SK-N-SH (cell line): ENCODE measurements at regions not wholly inside any gene's neighbourhood (a gene's known extent, or its start where the extent isn't known, plus 50 kb on each side); places are given as distances from the start of the nearest gene placed in this dataset.

Source experiments
- CTCF ChIA-PET: fragments of 300-600, 350-600 bp; formaldehyde crosslinking; extraction: SDS; loops from one replicate; lab custom pipeline; 2021; lab: Yijun Ruan, JAX
- POLR2A ChIA-PET: fragments of 350-600 bp; sonication (Branson Sonifier 250); formaldehyde crosslinking; extraction: SDS; loops from one replicate; lab custom pipeline; 2020; ENCODE audit warnings: antibody characterized with exemption, inconsistent platforms; lab: Yijun Ruan, JAX
- DNase-seq: peaks from one replicate; pipeline ENCODE4 v3.0.0; 2012
- H2AFZ ChIP-seq: fragments of 200-600 bp; sonication (generic); 2 replicates; pipeline ENCODE4 v1.8.1; 2016; ENCODE audit warnings: antibody characterized with exemption, mild to moderate bottlenecking, low read depth
- H3F3A ChIP-seq: fragments of 200-600 bp; sonication (generic); replicated peaks from 2 replicates; pipeline ENCODE3; 2016; ENCODE audit warnings: antibody characterized with exemption, mild to moderate bottlenecking; ENCODE audit not compliant: insufficient read depth
- H3K27ac ChIP-seq, 2 experiments: fragments of 200-500 bp in 1 of 2; fragments of 200-600 bp in 1 of 2; sonication (Bioruptor generic) in 1 of 2; sonication (generic), shearing (Covaris generic) in 1 of 2; 2 replicates each; pipeline versions ENCODE4 v1.5.1 to v1.6.1; 2014 to 2016; ENCODE audit warnings: low read depth in 2 of 2, inconsistent platforms in 1 of 2, low read length in 1 of 2, mild to moderate bottlenecking in 1 of 2, mixed read lengths in 1 of 2
- H3K27me3 ChIP-seq: fragments of 200-600 bp; sonication (generic), shearing (Covaris generic); 2 replicates; pipeline ENCODE4 v1.6.1; 2016; ENCODE audit warnings: mixed run types; ENCODE audit not compliant: insufficient read depth
- H3K36me3 ChIP-seq, 2 experiments: fragments of 200-500 bp in 1 of 2; fragments of 200-600 bp in 1 of 2; sonication (Bioruptor generic) in 1 of 2; sonication (generic) in 1 of 2; replicated peaks in 1 of 2; 2 replicates each; pipeline versions ENCODE3 to v1.5.1; 2014 to 2016; ENCODE audit warnings: low read length in 1 of 2, mild to moderate bottlenecking in 1 of 2; ENCODE audit not compliant: insufficient read depth in 2 of 2, control insufficient read depth in 1 of 2
- H3K4me1 ChIP-seq, 2 experiments: fragments of 200-500 bp in 1 of 2; fragments of 200-600 bp in 1 of 2; sonication (Bioruptor generic) in 1 of 2; sonication (generic), shearing (Covaris generic) in 1 of 2; 2 replicates each; pipeline versions ENCODE4 v1.5.1 to v1.6.1; 2014 to 2016; ENCODE audit warnings: low read depth in 1 of 2, low read length in 1 of 2, mixed run types in 1 of 2; ENCODE audit not compliant: insufficient read depth in 2 of 2, control insufficient read depth in 1 of 2
- H3K4me2 ChIP-seq: fragments of 200-600 bp; sonication (generic), shearing (Covaris generic); 2 replicates; pipeline ENCODE4 v1.6.1; 2017; ENCODE audit warnings: mixed run types
- H3K4me3 ChIP-seq, 2 experiments: fragments of 200-500 bp in 1 of 2; fragments of 200-600 bp in 1 of 2; sonication (Bioruptor generic) in 1 of 2; sonication (generic), shearing (Covaris generic) in 1 of 2; 2 replicates each; pipeline versions ENCODE4 v1.5.1 to v1.8.1; 2014 to 2016; ENCODE audit warnings: low read depth in 2 of 2, inconsistent platforms in 1 of 2, low read length in 1 of 2, mild to moderate bottlenecking in 1 of 2, mixed read lengths in 1 of 2, moderate library complexity in 1 of 2
- H3K79me2 ChIP-seq: fragments of 200-600 bp; sonication (generic); 2 replicates; pipeline ENCODE4 v1.8.1; 2017; ENCODE audit warnings: mild to moderate bottlenecking; ENCODE audit not compliant: insufficient read depth
- H3K9ac ChIP-seq: fragments of 200-600 bp; sonication (generic); 2 replicates; pipeline ENCODE4 v1.6.1; 2017; ENCODE audit warnings: mixed run types
- H3K9me2 ChIP-seq: fragments of 200-600 bp; sonication (generic); 2 replicates; pipeline ENCODE4 v1.6.1; 2017; ENCODE audit warnings: mixed run types
- H3K9me3 ChIP-seq: fragments of 200-600 bp; sonication (generic); 2 replicates; pipeline ENCODE4 v1.6.1; 2017; ENCODE audit warnings: mixed run types, mild to moderate bottlenecking, moderate library complexity
- H4K20me1 ChIP-seq: fragments of 200-600 bp; sonication (generic); 2 replicates; pipeline ENCODE4 v1.6.1; 2017; ENCODE audit warnings: mild to moderate bottlenecking, mixed run types; ENCODE audit not compliant: insufficient read depth
- CHD2 ChIP-seq: fragments of 150-350 bp; IDR thresholded peaks from 2 replicates; pipeline ENCODE4 v1.6.1; 2018; ENCODE audit warnings: low read length; ENCODE audit not compliant: partially characterized antibody
- EP300 ChIP-seq, 2 experiments: IDR thresholded peaks; 2 replicates each; pipeline versions ENCODE4 v1.4.0 to v1.6.1; 2012; ENCODE audit warnings: borderline replicate concordance in 1 of 2, low read depth in 1 of 2, low read length in 1 of 2
- FOXJ3 ChIP-seq: sonication (generic); formaldehyde crosslinking; IDR thresholded peaks from 2 replicates; pipeline ENCODE4 v1.5.1; 2020; ENCODE audit warnings: mild to moderate bottlenecking, missing genetic modification reagents
- JUND ChIP-seq: IDR thresholded peaks from 2 replicates; pipeline ENCODE4 v1.4.0; 2012
- NFIC ChIP-seq: IDR thresholded peaks from 2 replicates; pipeline ENCODE4 v1.4.0; 2012; ENCODE audit warnings: borderline replicate concordance
- NRF1 ChIP-seq: IDR thresholded peaks from 2 replicates; pipeline ENCODE4 v1.6.1; 2012; ENCODE audit warnings: low read depth, mild to moderate bottlenecking, low read length
- POLR2AphosphoS5 ChIP-seq: IDR thresholded peaks from 2 replicates; pipeline ENCODE4 v1.6.1; 2012; ENCODE audit warnings: low read depth, low read length
- REST ChIP-seq: IDR thresholded peaks from 2 replicates; pipeline ENCODE4 v1.6.1; 2012; ENCODE audit warnings: mild to moderate bottlenecking, low read depth, low read length, moderate library complexity
- RXRA ChIP-seq: IDR thresholded peaks from 2 replicates; pipeline ENCODE4 v1.4.0; 2012; ENCODE audit warnings: low read depth, mild to moderate bottlenecking, borderline replicate concordance
- SMC3 ChIP-seq: IDR thresholded peaks from 2 replicates; pipeline ENCODE4 v1.6.1; 2012; ENCODE audit warnings: low read depth, low read length, improper control_type of control experiment
- TAF1 ChIP-seq: IDR thresholded peaks from 2 replicates; pipeline ENCODE4 v1.6.1; 2012; ENCODE audit warnings: low read depth, mild to moderate bottlenecking, low read length, moderate library complexity, borderline replicate concordance
- TCF12 ChIP-seq: IDR thresholded peaks from 2 replicates; pipeline ENCODE4 v1.4.0; 2012
- USF2 ChIP-seq: fragments of 150-350 bp; IDR thresholded peaks from 2 replicates; pipeline ENCODE4 v1.6.1; 2017; ENCODE audit warnings: antibody characterized with exemption, low read length, low read depth, borderline replicate concordance
- ZBTB33 ChIP-seq: IDR thresholded peaks from 2 replicates; pipeline ENCODE4 v1.4.0; 2012; ENCODE audit warnings: low read depth, borderline replicate concordance
- WGBS: methylation state at CpG from one replicate; pipeline ENCODE4 v1.1.6; 2017; ENCODE audit warnings: low lambda C conversion rate; 5-methylcytosine and 5-hydroxymethylcytosine counted together
- TF ChIP-seq, protein P1 (sequence below): fragments of 200-600 bp; sonication (generic); IDR thresholded peaks from 2 replicates; pipeline ENCODE4 v1.6.1; 2017; ENCODE audit warnings: antibody characterized with exemption, mild to moderate bottlenecking, moderate library complexity

DNA sequence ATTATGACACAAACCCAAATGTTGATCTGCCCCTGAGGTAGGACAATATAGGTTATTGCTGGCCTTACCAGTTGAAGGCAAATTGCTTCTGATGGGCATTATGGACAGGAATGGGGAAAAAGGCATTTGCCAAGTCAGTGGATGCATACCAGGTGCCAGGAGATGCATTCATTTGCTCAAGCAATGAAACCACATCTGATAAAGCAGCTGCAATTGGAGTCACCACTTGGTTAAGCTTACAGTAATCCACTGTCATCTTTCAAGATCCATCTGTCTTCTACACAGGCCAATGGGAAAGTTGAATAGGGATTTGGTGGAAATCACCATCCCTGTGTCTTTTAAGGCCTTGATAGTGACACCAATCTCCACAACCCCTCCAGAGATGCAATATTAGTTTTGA, 648.6 kb downstream of the COL12A1 start:
- Histone ChIP-seq H3K36me3 (no peaks in the 10 kb centered on the region), H3K4me3 (no peak overlapping the region), H4K20me1 (no peaks in the 10 kb centered on the region), H2AFZ (no peak overlapping the region), H3F3A (no peaks in the 10 kb centered on the region), H3K4me2 (no peak overlapping the region), H3K4me1 (no peaks in the 10 kb centered on the region), H3K9me3 (no peaks in the 10 kb centered on the region), H3K27ac (no peak overlapping the region), H3K79me2 (no peaks in the 10 kb centered on the region), H3K27me3 (no peaks in the 10 kb centered on the region), H3K9me2 (no peaks in the 10 kb centered on the region), H3K9ac (no peak overlapping the region)
- ChIA-PET POLR2A (no interaction called here), CTCF (no interaction called here)
- DNase-seq: no peak
- no peak for TF ChIP-seq TAF1
- no peak for TF ChIP-seq POLR2AphosphoS5
- TF ChIP-seq NFIC: no peak

GRCh38 chr6:74554041-74554440, 651.8 kb downstream of the COL12A1 start:
- Histone ChIP-seq H3K4me1 (no peaks in the 10 kb centered on the region), H3K27ac (no peak overlapping the region), H3K79me2 (no peaks in the 10 kb centered on the region), H3K4me3 (no peak overlapping the region), H2AFZ (no peak overlapping the region), H3K9me2 (no peaks in the 10 kb centered on the region), H3K9me3 (no peaks in the 10 kb centered on the region), H4K20me1 (no peaks in the 10 kb centered on the region), H3K4me2 (no peak overlapping the region), H3K36me3 (no peaks in the 10 kb centered on the region), H3F3A (no peaks in the 10 kb centered on the region), H3K27me3 (no peaks in the 10 kb centered on the region), H3K9ac (no peak overlapping the region)
- no peak for DNase-seq
- ChIA-PET CTCF (no interaction called here), POLR2A (no interaction called here)
- TF ChIP-seq JUND (no peak), RXRA (no peak), CHD2 (no peak)
- TF ChIP-seq, protein P1, sequence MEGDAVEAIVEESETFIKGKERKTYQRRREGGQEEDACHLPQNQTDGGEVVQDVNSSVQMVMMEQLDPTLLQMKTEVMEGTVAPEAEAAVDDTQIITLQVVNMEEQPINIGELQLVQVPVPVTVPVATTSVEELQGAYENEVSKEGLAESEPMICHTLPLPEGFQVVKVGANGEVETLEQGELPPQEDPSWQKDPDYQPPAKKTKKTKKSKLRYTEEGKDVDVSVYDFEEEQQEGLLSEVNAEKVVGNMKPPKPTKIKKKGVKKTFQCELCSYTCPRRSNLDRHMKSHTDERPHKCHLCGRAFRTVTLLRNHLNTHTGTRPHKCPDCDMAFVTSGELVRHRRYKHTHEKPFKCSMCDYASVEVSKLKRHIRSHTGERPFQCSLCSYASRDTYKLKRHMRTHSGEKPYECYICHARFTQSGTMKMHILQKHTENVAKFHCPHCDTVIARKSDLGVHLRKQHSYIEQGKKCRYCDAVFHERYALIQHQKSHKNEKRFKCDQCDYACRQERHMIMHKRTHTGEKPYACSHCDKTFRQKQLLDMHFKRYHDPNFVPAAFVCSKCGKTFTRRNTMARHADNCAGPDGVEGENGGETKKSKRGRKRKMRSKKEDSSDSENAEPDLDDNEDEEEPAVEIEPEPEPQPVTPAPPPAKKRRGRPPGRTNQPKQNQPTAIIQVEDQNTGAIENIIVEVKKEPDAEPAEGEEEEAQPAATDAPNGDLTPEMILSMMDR: no peak
- WGBS: 0% methylated on average over 2 of the region's 2 CpGs

- Histone ChIP-seq H3K27me3 (no peaks in the 10 kb centered on the region), H4K20me1 (no peaks in the 10 kb centered on the region), H3F3A (no peaks in the 10 kb centered on the region), H3K4me1 (no peaks in the 10 kb centered on the region), H3K27ac (no peak overlapping the region), H3K9ac (no peak overlapping the region), H3K4me3 (no peak overlapping the region), H2AFZ (no peak overlapping the region), H3K9me3 (no peaks in the 10 kb centered on the region), H3K36me3 (no peaks in the 10 kb centered on the region), H3K9me2 (no peaks in the 10 kb centered on the region), H3K79me2 (no peaks in the 10 kb centered on the region), H3K4me2 (no peak overlapping the region)
- ChIA-PET POLR2A (no interaction called here), CTCF (no interaction called here)
- no peak for DNase-seq
- TF ChIP-seq FOXJ3 (no peak), SMC3 (no peak), USF2 (no peak), TCF12 (no peak), REST (no peak), NRF1 (no peak), EP300 (IDR thresholded peaks at IDR 0.05; ENCODE audit: borderline replicate concordance in 1 of 2, low read depth in 1 of 2, low read length in 1 of 2) (no peak), ZBTB33 (no peak), TAF1 (no peak)
Measured at GRCh38 chr6:74551896-74552295, 654.0 kb downstream of the COL12A1 start.
